K562 (cell line): ENCODE measurements at regions not wholly inside any gene's neighbourhood (a gene's known extent, or its start where the extent isn't known, plus 50 kb on each side); places are given as distances from the start of the nearest gene placed in this dataset.

Source experiments
- ATAC-seq: fragments of 200-7000 bp; cut with Tn5 transposase; 3 replicates; pipeline ENCODE4 v1.9.1; 2020; ENCODE audit warnings: moderate library complexity
- BruUV-seq: library from RNA; stranded (reverse); fragments of 400-500 nt; replicated peaks from 2 replicates; lab custom pipeline; 2021; lab: Mats Ljungman, UMichigan
- CTCF ChIA-PET: fragments of 300-600 bp; formaldehyde crosslinking; extraction: SDS; loops from one replicate; lab custom pipeline; 2021; ENCODE audit warnings: low intra/inter-chr PET ratio; lab: Yijun Ruan, JAX
- POLR2A ChIA-PET: fragments of 300-600, 350-650 bp; sonication (Branson Sonifier 250); formaldehyde crosslinking; extraction: SDS; loops from one replicate; lab custom pipeline; 2021; ENCODE audit warnings: antibody characterized with exemption, inconsistent platforms; lab: Yijun Ruan, JAX
- DNase-seq, 4 experiments: peaks; one replicate each; pipeline versions ENCODE4 v3.0.0 to v3.0.0-alpha.2; 2011 to 2018; ENCODE audit warnings: low spot score in 3 of 4, mixed read lengths in 3 of 4; ENCODE audit errors: extremely low read depth in 1 of 4
- FAIRE-seq: peaks from 2 replicates; lab custom pipeline; 2011; peaks lifted over from hg19 to GRCh38; lab: Jason Lieb, UNC
- H2AFZ ChIP-seq: 2 replicates; pipeline ENCODE4 v1.6.0; 2011; ENCODE audit warnings: low read depth, low read length, control low read depth, inconsistent platforms
- H3K27ac ChIP-seq: fragments of 200-600 bp; 3 replicates; pipeline ENCODE4 v1.8.0; 2011; ENCODE audit warnings: low read depth, mild to moderate bottlenecking, control low read depth, inconsistent platforms, low read length, moderate library complexity, mixed read lengths; ENCODE audit errors: extremely low read depth
- H3K27me3 ChIP-seq, 2 experiments: fragments of 300-600 bp in 1 of 2; 2 replicates in 1 of 2; 3 replicates in 1 of 2; pipeline versions ENCODE4 v1.6.0 to v1.8.0; 2011; ENCODE audit warnings: inconsistent platforms in 2 of 2, low read length in 2 of 2, mild to moderate bottlenecking in 1 of 2, mixed read lengths in 1 of 2, moderate library complexity in 1 of 2; ENCODE audit not compliant: control insufficient read depth in 2 of 2, insufficient read depth in 2 of 2
- H3K36me3 ChIP-seq: fragments of 300-600 bp; 3 replicates; pipeline ENCODE4 v1.8.0; 2011; ENCODE audit warnings: mild to moderate bottlenecking, low read length, inconsistent platforms; ENCODE audit not compliant: control insufficient read depth, insufficient read depth
- H3K4me1 ChIP-seq, 2 experiments: fragments of 200-600 bp in 1 of 2; replicated peaks in 1 of 2; 2 replicates in 1 of 2; 3 replicates in 1 of 2; pipeline versions ENCODE4 v1.5.1 to v1.8.0; 2011; ENCODE audit warnings: inconsistent platforms in 2 of 2, low read length in 2 of 2, mild to moderate bottlenecking in 1 of 2, mixed read lengths in 1 of 2, moderate library complexity in 1 of 2; ENCODE audit not compliant: control insufficient read depth in 2 of 2, insufficient read depth in 2 of 2
- H3K4me2 ChIP-seq: 2 replicates; pipeline ENCODE4 v1.6.1; 2011; ENCODE audit warnings: low read length, control low read depth, inconsistent platforms, mixed read lengths; ENCODE audit not compliant: insufficient read depth
- H3K4me3 ChIP-seq: fragments of 200-600 bp; sonication (generic), shearing (Covaris generic); 2 replicates; pipeline ENCODE4 v1.5.1; 2016; ENCODE audit warnings: control low read depth, inconsistent platforms
- H3K79me2 ChIP-seq: fragments of 200-600 bp; 3 replicates; pipeline ENCODE4 v1.8.0; 2011; ENCODE audit warnings: low read length, inconsistent platforms; ENCODE audit not compliant: control insufficient read depth, insufficient read depth
- H3K9ac ChIP-seq, 2 experiments: 2 replicates each; pipeline versions ENCODE4 v1.6.0 to v1.6.1; 2011; ENCODE audit warnings: low read depth in 2 of 2, low read length in 2 of 2, control low read depth in 1 of 2, inconsistent platforms in 1 of 2, mild to moderate bottlenecking in 1 of 2, mixed read lengths in 1 of 2; ENCODE audit not compliant: insufficient read depth in 1 of 2
- H3K9me1 ChIP-seq: one replicate; pipeline ENCODE4 v1.6.0; 2011; ENCODE audit warnings: inconsistent platforms, mild to moderate bottlenecking, low read length, moderate library complexity; ENCODE audit not compliant: control insufficient read depth, insufficient read depth
- H3K9me3 ChIP-seq: replicated peaks from 2 replicates; pipeline ENCODE4 v1.5.1; 2011; ENCODE audit warnings: low read depth, low read length, inconsistent platforms; ENCODE audit not compliant: control insufficient read depth, insufficient read depth
- H4K20me1 ChIP-seq: replicated peaks from 2 replicates; pipeline ENCODE4 v1.6.1; 2011; ENCODE audit warnings: low read length, inconsistent platforms, mixed read lengths; ENCODE audit not compliant: control insufficient read depth, insufficient read depth
- ARID1B ChIP-seq: fragments of 450-650 bp; IDR thresholded peaks from 2 replicates; pipeline ENCODE4 v1.6.1; 2016; ENCODE audit warnings: antibody characterized with exemption, mild to moderate bottlenecking, inconsistent platforms
- ELF1 ChIP-seq: fragments of 200-800 bp; sonication (Bioruptor generic); IDR thresholded peaks from 2 replicates; pipeline ENCODE4 v1.6.1; 2016; ENCODE audit warnings: missing genetic modification characterization, missing compliant biosample characterization
- MBD2 ChIP-seq: sonication (generic); IDR thresholded peaks from 2 replicates; pipeline ENCODE4 v1.6.1; 2016; ENCODE audit warnings: low read depth, borderline replicate concordance
- RFX5 ChIP-seq: IDR thresholded peaks from 2 replicates; pipeline ENCODE4 v1.6.1; 2011; ENCODE audit warnings: low read depth, mild to moderate bottlenecking, improper control_type of control experiment, low read length
- SMAD4 ChIP-seq: fragments of 250-450 bp; sonication (Bioruptor Pico); conservative IDR thresholded peaks from 2 replicates; pipeline ENCODE4 v1.8.0; 2021; ENCODE audit warnings: inconsistent platforms, mild to moderate bottlenecking, moderate library complexity
- SMARCC2 ChIP-seq: fragments of 450-650 bp; IDR thresholded peaks from 2 replicates; pipeline ENCODE4 v1.6.1; 2017; ENCODE audit warnings: antibody characterized with exemption, moderate library complexity, mild to moderate bottlenecking, low read depth
- TAF15 ChIP-seq: fragments of 200-400 bp; formaldehyde crosslinking; IDR thresholded peaks from 2 replicates; pipeline ENCODE4 v1.6.1; 2017; ENCODE audit warnings: mild to moderate bottlenecking, low read depth, low read length, moderate library complexity
- TARDBP ChIP-seq: fragments of 450-650 bp; IDR thresholded peaks from 2 replicates; pipeline ENCODE4 v1.6.1; 2016
- TFAM ChIP-seq: fragments of 250-450 bp; sonication (Bioruptor Pico); conservative IDR thresholded peaks from 2 replicates; pipeline ENCODE4 v1.5.0; 2021; ENCODE audit warnings: mild to moderate bottlenecking, moderate library complexity
- TGIF2 ChIP-seq: sonication (generic); formaldehyde crosslinking; IDR thresholded peaks from 2 replicates; pipeline ENCODE4 v1.8.1; 2022; ENCODE audit warnings: mild to moderate bottlenecking, missing genetic modification reagents, moderate library complexity
- ZNF324 ChIP-seq: fragments of 250-450 bp; sonication (Bioruptor Pico); IDR thresholded peaks from 2 replicates; pipeline ENCODE4 v1.4.0; 2020; ENCODE audit warnings: mild to moderate bottlenecking
- WGBS: fragments of 100-300 bp; shearing (Covaris generic); methylation state at CpG from one replicate; pipeline ENCODE4 v1.1.6; 2016; ENCODE audit warnings: low coverage, mixed read lengths; ENCODE audit not compliant: insufficient coverage; ENCODE audit errors: missing lambda C conversion rate; 5-methylcytosine and 5-hydroxymethylcytosine counted together
- in situ Hi-C: fragments of 300-500 bp; cut with MboI; formaldehyde crosslinking; loops from 4 replicates; pipeline ENCODE4 v1.15.0; 2018; ENCODE audit warnings: inconsistent platforms, mixed read lengths
- intact Hi-C: fragments of 100-400 bp; cut with micrococcal nuclease; formaldehyde crosslinking; loops from 2 replicates; pipeline ENCODE4 v1.14.2; 2022
- TF ChIP-seq, protein P1 (sequence below): fragments of 450-650 bp; formaldehyde crosslinking; conservative IDR thresholded peaks from 2 replicates; pipeline ENCODE4 v1.4.0; 2022; ENCODE audit warnings: mild to moderate bottlenecking, missing genetic modification characterization
- TF ChIP-seq, protein P2 (sequence below): fragments of 150-350 bp; IDR thresholded peaks from 2 replicates; pipeline ENCODE4 v1.6.1; 2014; ENCODE audit warnings: low read depth, mild to moderate bottlenecking, low read length, borderline replicate concordance

DNA sequence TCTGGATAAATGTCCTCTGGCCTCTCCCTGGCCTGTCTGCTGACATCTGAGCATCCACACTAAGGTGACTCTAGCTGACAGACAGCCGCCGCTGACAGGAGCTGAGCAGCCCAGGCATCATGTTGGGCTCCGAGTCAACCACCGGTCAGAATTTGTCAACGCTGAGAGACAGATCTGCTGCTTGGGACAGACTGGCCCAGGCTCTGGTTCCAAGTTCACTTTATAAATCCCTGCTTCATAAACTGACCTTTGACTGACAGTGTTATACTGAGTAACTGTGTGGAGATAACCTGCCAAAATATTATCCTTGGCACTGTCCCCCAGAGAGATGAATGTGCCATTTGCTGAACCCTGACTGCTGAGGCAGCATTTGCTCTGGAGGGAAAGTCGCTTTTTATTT is 616.7 kb downstream of the NPHP4 start:
- no peak for ATAC-seq
- Histone ChIP-seq H3K4me2 (no peak overlapping the region), H3K27ac (no peak overlapping the region), H3K36me3 (no peaks in the 10 kb centered on the region), H3K4me1 (no peaks in the 10 kb centered on the region), H3K9me3 (no peaks in the 10 kb centered on the region), H3K4me3 (no peak overlapping the region), H2AFZ (no peak overlapping the region), H3K27me3 (no peaks in the 10 kb centered on the region), H4K20me1 (no peaks in the 10 kb centered on the region), H3K9ac (no peak overlapping the region), H3K9me1 (no peaks in the 10 kb centered on the region), H3K79me2 (no peaks in the 10 kb centered on the region)
- in situ Hi-C loops (no loop called here), intact Hi-C loops (no loop called here)
- WGBS: 4% methylated on average over 6 of the region's 6 CpGs
- CTCF ChIA-PET: no interaction called here
- no peak for DNase-seq
- POLR2A ChIA-PET: no interaction called here
- no TSS peak for BruUV-seq
- FAIRE-seq: no peak
- no peak for TF ChIP-seq RFX5
- TF ChIP-seq, protein P1, sequence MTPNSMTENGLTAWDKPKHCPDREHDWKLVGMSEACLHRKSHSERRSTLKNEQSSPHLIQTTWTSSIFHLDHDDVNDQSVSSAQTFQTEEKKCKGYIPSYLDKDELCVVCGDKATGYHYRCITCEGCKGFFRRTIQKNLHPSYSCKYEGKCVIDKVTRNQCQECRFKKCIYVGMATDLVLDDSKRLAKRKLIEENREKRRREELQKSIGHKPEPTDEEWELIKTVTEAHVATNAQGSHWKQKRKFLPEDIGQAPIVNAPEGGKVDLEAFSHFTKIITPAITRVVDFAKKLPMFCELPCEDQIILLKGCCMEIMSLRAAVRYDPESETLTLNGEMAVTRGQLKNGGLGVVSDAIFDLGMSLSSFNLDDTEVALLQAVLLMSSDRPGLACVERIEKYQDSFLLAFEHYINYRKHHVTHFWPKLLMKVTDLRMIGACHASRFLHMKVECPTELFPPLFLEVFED (CRISPR knock-in tag): no peak

GRCh38 chr1:5374192-5374591 is 618.0 kb downstream of the NPHP4 start:
- in situ Hi-C loops: no loop called here
- no TSS peak for BruUV-seq
- intact Hi-C loops: no loop called here
- Histone ChIP-seq H3K9ac (no peak overlapping the region), H3K27ac (no peak overlapping the region), H3K79me2 (no peaks in the 10 kb centered on the region), H2AFZ (no peak overlapping the region), H3K4me3 (no peak overlapping the region), H3K9me3 (no peaks in the 10 kb centered on the region), H3K4me1 (no peaks in the 10 kb centered on the region), H3K27me3 (no peaks in the 10 kb centered on the region), H3K4me2 (no peak overlapping the region), H3K36me3 (no peaks in the 10 kb centered on the region), H3K9me1 (no peaks in the 10 kb centered on the region), H4K20me1 (no peaks in the 10 kb centered on the region)
- 9% methylated on average over 4 of the region's 4 CpGs for WGBS
- ATAC-seq (no peak), DNase-seq (no peak), FAIRE-seq (no peak)
- CTCF ChIA-PET: no interaction called here
- POLR2A ChIA-PET: no interaction called here
- TF ChIP-seq TFAM (CRISPR knock-in tag): no peak
- TF ChIP-seq TARDBP: no peak
- no peak for TF ChIP-seq ARID1B
- TF ChIP-seq MBD2: no peak
- TF ChIP-seq SMARCC2: no peak
- no peak for TF ChIP-seq TAF15
- no peak for TF ChIP-seq SMAD4 (CRISPR knock-in tag)
- TF ChIP-seq, protein P2, sequence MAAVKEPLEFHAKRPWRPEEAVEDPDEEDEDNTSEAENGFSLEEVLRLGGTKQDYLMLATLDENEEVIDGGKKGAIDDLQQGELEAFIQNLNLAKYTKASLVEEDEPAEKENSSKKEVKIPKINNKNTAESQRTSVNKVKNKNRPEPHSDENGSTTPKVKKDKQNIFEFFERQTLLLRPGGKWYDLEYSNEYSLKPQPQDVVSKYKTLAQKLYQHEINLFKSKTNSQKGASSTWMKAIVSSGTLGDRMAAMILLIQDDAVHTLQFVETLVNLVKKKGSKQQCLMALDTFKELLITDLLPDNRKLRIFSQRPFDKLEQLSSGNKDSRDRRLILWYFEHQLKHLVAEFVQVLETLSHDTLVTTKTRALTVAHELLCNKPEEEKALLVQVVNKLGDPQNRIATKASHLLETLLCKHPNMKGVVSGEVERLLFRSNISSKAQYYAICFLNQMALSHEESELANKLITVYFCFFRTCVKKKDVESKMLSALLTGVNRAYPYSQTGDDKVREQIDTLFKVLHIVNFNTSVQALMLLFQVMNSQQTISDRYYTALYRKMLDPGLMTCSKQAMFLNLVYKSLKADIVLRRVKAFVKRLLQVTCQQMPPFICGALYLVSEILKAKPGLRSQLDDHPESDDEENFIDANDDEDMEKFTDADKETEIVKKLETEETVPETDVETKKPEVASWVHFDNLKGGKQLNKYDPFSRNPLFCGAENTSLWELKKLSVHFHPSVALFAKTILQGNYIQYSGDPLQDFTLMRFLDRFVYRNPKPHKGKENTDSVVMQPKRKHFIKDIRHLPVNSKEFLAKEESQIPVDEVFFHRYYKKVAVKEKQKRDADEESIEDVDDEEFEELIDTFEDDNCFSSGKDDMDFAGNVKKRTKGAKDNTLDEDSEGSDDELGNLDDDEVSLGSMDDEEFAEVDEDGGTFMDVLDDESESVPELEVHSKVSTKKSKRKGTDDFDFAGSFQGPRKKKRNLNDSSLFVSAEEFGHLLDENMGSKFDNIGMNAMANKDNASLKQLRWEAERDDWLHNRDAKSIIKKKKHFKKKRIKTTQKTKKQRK: no peak
- TF ChIP-seq ELF1 (tag): no peak
- TF ChIP-seq TGIF2 (CRISPR knock-in tag): no peak
- TF ChIP-seq ZNF324: no peak
